ENCODE measurements at regions not wholly inside any gene's neighbourhood (a gene's known extent, or its start where the extent isn't known, plus 50 kb on each side); places are given as distances from the start of the nearest gene placed in this dataset.

DNA sequence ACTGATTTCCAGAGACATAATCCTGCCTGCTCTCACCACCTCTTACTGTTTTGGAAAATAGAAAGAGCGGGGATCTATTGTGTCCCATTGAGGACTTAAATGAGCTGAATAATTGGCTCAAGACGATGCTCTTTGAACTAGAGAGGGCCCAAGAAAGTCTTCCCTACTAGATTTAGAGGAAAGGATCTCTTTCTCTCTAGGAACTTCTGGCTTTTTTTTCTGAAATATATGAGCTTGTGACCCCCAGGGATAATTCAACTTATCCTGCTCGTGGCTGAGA, 461.4 kb upstream of the KIRREL3 start:
- no peak for TF ChIP-seq POLR2AphosphoS5 (IDR thresholded peaks at IDR 0.05; ENCODE audit: low read depth, low read length)
- no peak for TF ChIP-seq TAF1 (IDR thresholded peaks at IDR 0.05; ENCODE audit: borderline replicate concordance, low read depth, low read length)
- TF ChIP-seq POLR2A (IDR thresholded peaks at IDR 0.05; ENCODE audit: low read depth, low read length) = no peak
- FAIRE-seq (no peak), DNase-seq (ENCODE audit: insufficient read length) (no peak)

DNA sequence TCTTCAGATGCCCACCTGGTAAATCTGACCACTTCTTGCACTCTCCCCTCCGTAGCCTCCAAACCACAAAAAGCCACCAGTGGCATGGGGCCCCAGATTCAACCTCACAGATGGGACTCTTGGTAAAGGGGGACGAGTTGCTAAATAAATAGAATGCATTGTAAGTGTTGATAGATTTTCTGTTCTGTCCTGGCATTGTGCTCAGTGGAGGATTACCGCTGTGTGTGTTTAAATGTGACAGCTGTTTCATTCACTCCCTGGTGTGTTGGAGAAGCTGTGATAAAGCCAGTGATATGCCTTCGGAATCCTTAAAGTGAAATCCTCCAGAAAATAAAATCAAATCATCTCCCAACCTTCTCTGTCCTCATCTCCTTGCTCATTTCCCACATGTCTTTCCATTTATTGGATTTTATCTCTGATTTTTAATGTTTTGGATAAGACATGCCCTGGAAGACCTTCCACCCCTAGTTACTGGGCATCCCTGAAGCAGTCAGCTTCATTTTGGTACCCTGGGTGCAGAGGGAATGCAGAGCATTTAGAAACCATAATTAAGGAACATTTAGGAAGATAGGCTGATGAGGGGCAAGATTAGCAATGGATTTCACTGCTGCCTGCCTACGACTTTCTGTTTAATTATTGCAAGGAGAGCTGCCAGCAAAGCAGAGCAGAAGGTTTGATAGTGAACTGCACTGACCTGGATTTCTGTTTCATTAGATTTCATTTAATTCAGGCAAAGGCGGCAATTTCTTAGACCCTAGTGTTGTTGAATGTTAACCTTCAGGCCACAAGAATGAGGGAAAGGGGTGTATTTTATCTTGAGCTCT, 460.9 kb upstream of the KIRREL3 start:
- FAIRE-seq = no peak
- no peak for DNase-seq (ENCODE audit: insufficient read length)
- TF ChIP-seq POLR2A (IDR thresholded peaks at IDR 0.05; ENCODE audit: low read depth, low read length) = no peak
- TF ChIP-seq TAF1 (IDR thresholded peaks at IDR 0.05; ENCODE audit: borderline replicate concordance, low read depth, low read length) = no peak
- TF ChIP-seq POLR2AphosphoS5 (IDR thresholded peaks at IDR 0.05; ENCODE audit: low read depth, low read length) = no peak

DNA sequence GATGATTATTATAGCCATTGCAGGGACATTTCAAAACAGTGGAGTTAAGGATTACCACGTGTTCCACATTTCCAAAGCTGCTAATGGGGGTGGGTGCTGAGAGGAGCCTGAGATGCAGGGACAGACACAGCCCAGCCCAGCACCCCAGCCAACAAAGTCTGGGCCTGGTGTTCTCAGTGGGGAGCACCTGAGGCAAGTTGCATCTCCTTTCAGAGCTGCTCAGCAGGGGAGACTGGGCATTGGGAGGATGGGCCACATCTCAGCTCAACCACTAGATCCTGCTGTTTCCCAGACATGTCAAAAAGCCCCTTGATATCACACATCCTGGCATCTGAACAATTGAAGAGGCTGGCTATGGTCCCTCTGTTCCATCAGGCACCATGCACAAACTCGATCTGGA, 458.0 kb upstream of the KIRREL3 start:
- DNase-seq (ENCODE audit: insufficient read length) = no peak
- no peak for TF ChIP-seq TAF1 (IDR thresholded peaks at IDR 0.05; ENCODE audit: borderline replicate concordance, low read depth, low read length)
- TF ChIP-seq POLR2A (IDR thresholded peaks at IDR 0.05; ENCODE audit: low read depth, low read length) = no peak
- TF ChIP-seq POLR2AphosphoS5 (IDR thresholded peaks at IDR 0.05; ENCODE audit: low read depth, low read length) = no peak
- FAIRE-seq = no peak

DNA sequence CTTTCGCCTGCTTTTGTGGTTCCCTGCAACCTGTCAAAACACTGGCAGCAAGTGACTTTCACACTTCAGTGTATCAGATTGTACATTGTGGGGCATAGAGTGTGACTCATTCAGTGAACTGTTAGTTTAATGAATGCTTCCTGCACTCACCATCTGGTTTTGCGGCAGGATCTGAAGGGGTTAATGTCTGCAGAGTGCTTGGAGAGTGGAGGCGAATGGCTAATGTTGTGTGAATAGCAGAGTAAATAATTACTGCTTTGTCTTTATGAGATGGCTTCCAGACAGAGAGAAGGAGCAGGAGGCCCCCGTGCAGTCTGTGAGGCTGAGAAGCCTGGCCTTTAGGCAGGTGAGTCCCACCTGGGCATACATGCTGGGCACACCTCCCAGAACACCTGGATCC, 454.3 kb upstream of the KIRREL3 start:
- FAIRE-seq (no peak), DNase-seq (ENCODE audit: insufficient read length) (no peak)
- TF ChIP-seq POLR2AphosphoS5 (IDR thresholded peaks at IDR 0.05; ENCODE audit: low read depth, low read length) (no peak), TAF1 (IDR thresholded peaks at IDR 0.05; ENCODE audit: borderline replicate concordance, low read depth, low read length) (no peak)

DNA sequence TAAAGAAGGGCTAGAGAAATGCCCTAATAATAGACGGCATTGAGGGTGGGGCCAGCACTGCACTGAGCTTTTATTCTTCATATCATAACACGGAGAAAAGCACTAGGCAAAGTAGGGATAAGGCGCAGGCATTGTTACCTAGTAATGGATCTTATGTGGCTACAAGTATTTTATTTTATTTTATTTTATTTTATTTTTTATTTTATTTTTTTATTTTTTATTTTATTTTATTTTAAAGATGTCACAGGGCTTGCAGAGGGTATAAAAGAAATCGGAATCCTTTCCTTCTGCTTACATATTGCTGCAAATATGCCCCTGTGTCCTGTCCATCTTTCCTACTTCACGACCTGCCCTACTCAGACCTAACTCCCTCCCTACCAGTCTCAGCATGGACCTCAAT, 452.0 kb upstream of the KIRREL3 start:
- no peak for DNase-seq (ENCODE audit: insufficient read length)

DNA sequence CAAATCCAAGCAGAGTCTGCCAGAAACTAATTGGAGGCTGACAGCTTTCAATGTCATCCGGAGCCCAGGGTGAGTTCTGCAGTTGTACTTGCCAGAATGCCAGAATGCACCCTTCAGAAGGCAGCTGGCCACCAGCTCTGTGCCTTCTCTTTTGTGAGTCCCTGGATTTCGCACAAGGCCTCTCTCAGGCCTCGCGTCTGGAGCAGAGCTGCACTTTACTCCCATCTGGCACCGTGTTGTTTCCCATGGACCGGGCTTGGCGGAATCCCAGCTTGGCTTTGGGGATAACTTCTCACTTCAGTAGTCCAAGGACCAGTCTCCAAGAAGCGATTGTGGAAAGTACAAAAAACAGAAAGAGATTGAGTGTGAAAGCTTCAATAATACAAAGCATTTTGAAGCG, 451.3 kb upstream of the KIRREL3 start:
- no peak for TF ChIP-seq POLR2AphosphoS5 (IDR thresholded peaks at IDR 0.05; ENCODE audit: low read depth, low read length)
- TF ChIP-seq TAF1 (IDR thresholded peaks at IDR 0.05; ENCODE audit: borderline replicate concordance, low read depth, low read length) = no peak
- no peak for TF ChIP-seq POLR2A (IDR thresholded peaks at IDR 0.05; ENCODE audit: low read depth, low read length)
- FAIRE-seq = no peak
- DNase-seq (ENCODE audit: insufficient read length) = no peak

More for the DNA sequence above, 452.0 kb upstream of the KIRREL3 start:
- FAIRE-seq = no peak
- TF ChIP-seq TAF1 (IDR thresholded peaks at IDR 0.05; ENCODE audit: borderline replicate concordance, low read depth, low read length) (no peak), POLR2A (IDR thresholded peaks at IDR 0.05; ENCODE audit: low read depth, low read length) (no peak), POLR2AphosphoS5 (IDR thresholded peaks at IDR 0.05; ENCODE audit: low read depth, low read length) (no peak)

DNA sequence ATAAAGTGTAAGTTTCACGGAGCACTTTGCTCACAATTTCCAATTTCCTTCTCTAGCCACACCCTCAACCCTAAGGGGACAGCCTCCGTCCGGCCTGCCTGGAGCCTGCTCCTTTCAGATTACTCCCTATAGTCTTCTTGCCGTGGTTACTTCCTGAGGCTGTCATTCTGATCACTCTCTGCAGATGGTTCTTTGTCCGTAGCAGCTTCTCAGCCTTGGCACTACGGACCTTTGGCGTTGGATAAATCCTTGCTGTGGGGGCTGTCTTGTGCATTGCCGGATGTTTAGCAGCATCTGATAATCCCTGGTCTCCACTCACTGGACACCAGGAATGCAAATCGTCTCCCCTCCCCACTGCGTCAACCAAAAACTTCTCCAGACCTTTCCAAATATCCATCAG, 447.5 kb upstream of the KIRREL3 start:
- FAIRE-seq (no peak), DNase-seq (ENCODE audit: insufficient read length) (no peak)
- no peak for TF ChIP-seq POLR2A (IDR thresholded peaks at IDR 0.05; ENCODE audit: low read depth, low read length)
- no peak for TF ChIP-seq POLR2AphosphoS5 (IDR thresholded peaks at IDR 0.05; ENCODE audit: low read depth, low read length)
- TF ChIP-seq TAF1 (IDR thresholded peaks at IDR 0.05; ENCODE audit: borderline replicate concordance, low read depth, low read length) = no peak

DNA sequence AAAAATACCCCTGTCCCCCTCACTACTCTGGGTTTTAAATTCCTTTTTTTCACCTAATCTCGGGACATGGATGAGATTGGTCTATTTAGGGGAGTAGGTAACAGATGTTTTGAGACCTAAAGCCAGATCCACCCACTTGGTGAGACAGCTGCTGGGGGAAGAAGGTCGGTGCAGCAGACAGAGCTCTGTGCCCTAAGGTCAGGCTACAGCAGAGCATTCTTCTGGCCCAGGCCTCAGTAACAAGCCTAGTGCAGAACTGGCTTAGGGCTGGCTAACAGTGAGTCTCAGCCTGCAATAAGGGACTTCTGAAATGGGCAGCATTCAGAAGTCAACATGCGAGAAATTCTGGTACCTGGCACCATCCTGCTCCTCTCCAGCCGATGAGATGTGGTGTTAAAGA, 444.9 kb upstream of the KIRREL3 start:
- no peak for DNase-seq (ENCODE audit: insufficient read length)
- no peak for FAIRE-seq
- TF ChIP-seq TAF1 (IDR thresholded peaks at IDR 0.05; ENCODE audit: borderline replicate concordance, low read depth, low read length) (no peak), POLR2A (IDR thresholded peaks at IDR 0.05; ENCODE audit: low read depth, low read length) (no peak), POLR2AphosphoS5 (IDR thresholded peaks at IDR 0.05; ENCODE audit: low read depth, low read length) (no peak)

DNA sequence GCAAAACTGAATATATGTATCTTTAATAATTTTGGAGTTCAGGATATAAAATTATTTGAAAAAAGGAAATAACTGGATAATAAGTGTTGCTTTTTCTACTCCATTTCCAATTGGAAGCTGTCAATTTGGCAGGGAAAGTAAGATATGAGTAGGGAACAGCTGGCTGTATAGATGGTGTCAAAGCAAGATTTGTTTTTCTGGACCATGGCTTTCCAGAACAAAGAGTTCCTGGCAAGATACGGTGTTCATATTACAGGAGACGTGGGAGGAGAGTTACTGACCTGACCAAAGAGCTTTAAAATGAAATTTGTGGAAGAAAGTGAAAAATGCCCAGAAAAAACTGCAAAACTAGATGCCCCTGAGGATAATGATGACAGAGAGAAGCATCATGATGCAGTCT, 442.7 kb upstream of the KIRREL3 start:
- TF ChIP-seq TAF1 (IDR thresholded peaks at IDR 0.05; ENCODE audit: borderline replicate concordance, low read depth, low read length) (no peak), POLR2AphosphoS5 (IDR thresholded peaks at IDR 0.05; ENCODE audit: low read depth, low read length) (no peak), POLR2A (IDR thresholded peaks at IDR 0.05; ENCODE audit: low read depth, low read length) (no peak)
- no peak for FAIRE-seq

DNA sequence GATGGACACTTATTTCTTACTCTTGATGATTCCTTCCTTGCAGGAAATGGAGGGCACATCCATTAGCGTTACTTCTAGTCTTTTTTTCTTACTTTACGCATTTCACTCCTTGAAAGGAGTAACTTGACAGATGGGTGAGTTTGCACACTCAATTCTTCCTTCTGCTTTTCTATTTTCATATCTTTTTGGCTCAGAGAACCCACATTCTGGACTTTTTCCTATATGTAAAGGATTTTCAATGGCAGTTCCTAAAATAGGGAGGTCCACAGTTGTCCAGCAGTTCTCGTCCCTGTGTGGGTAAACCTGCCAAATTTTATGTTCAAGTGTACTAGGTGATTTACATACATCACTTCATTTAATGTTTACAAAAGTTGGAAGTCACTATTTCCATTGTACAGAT, 440.0 kb upstream of the KIRREL3 start:
- TF ChIP-seq POLR2A (IDR thresholded peaks at IDR 0.05; ENCODE audit: low read depth, low read length) (no peak), TAF1 (IDR thresholded peaks at IDR 0.05; ENCODE audit: borderline replicate concordance, low read depth, low read length) (no peak), POLR2AphosphoS5 (IDR thresholded peaks at IDR 0.05; ENCODE audit: low read depth, low read length) (no peak)
- FAIRE-seq = no peak
- DNase-seq (ENCODE audit: insufficient read length) = no peak

More for the DNA sequence above, 442.7 kb upstream of the KIRREL3 start:
- no peak for DNase-seq (ENCODE audit: insufficient read length)

DNA sequence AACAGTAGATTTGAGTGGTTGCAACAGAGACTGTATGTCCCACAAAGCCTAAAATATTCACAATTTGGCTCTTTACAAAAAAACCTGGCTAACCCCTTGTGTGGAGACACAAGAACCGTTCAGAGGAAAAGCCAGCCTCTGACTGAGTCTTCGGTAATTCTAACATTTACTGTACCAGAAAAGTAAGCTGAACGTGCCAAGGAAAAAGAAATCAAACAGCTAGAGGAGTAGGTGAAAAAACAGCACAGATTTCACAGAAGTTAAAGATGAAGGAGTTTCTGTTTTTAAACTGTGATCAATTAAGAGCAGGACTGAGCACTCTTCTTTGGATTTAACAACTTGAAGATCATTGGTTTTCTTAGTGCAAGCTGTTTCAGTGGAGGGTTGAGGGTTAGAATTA, 424.7 kb upstream of the KIRREL3 start:
- no peak for DNase-seq (ENCODE audit: insufficient read length)
- no peak for FAIRE-seq
- TF ChIP-seq POLR2A (IDR thresholded peaks at IDR 0.05; ENCODE audit: low read depth, low read length) (no peak), TAF1 (IDR thresholded peaks at IDR 0.05; ENCODE audit: borderline replicate concordance, low read depth, low read length) (no peak), POLR2AphosphoS5 (IDR thresholded peaks at IDR 0.05; ENCODE audit: low read depth, low read length) (no peak)

DNA sequence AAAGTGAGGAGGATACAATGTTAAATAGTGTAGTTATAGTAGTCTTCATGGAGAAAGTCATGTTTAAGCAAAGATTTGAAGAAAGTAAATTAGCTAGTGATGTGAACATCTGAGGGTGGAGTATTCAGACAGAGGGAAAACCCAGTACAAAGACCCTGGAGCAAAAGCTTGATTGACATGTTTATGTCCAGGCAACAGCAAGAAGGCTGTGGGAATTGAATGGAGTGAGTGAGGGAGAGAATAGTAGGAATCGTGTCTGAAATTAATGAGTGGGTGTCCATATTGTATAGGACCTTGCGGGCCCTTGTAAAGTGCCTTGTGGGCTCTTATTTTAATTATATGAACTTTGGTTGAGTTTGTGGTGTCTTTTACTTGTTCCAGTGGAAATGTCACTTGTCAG, 424.1 kb upstream of the KIRREL3 start:
- DNase-seq (ENCODE audit: insufficient read length) (no peak), FAIRE-seq (no peak)
- TF ChIP-seq TAF1 (IDR thresholded peaks at IDR 0.05; ENCODE audit: borderline replicate concordance, low read depth, low read length) = no peak
- no peak for TF ChIP-seq POLR2AphosphoS5 (IDR thresholded peaks at IDR 0.05; ENCODE audit: low read depth, low read length)
- no peak for TF ChIP-seq POLR2A (IDR thresholded peaks at IDR 0.05; ENCODE audit: low read depth, low read length)
